Kidney (tissue), 13 donors: ENCODE measurements at regions not wholly inside any gene's neighbourhood (a gene's known extent, or its start where the extent isn't known, plus 50 kb on each side); places are given as distances from the start of the nearest gene placed in this dataset.

Experiments
- DNase-seq, 5 donors: peaks; one replicate each; pipeline ENCODE4 v3.0.0-alpha.2; 2013 to 2020
- FAIRE-seq: peaks from 2 replicates; lab custom pipeline; 2012; peaks lifted over from hg19 to GRCh38; lab: Jason Lieb, UNC
- H3K27ac ChIP-seq, 2 donors: one replicate each; pipeline ENCODE4 v1.7.0; 2013; ENCODE audit warnings: low read depth in 2 of 2, low read length in 2 of 2, inconsistent platforms in 1 of 2
- H3K27me3 ChIP-seq: one replicate; pipeline ENCODE4 v1.7.1; 2013; ENCODE audit warnings: low read length, inconsistent platforms; ENCODE audit not compliant: control insufficient read depth, insufficient read depth
- H3K36me3 ChIP-seq, 3 donors: one replicate each; pipeline versions ENCODE4 v1.7.0 to v1.7.1; 2013; ENCODE audit warnings: low read length in 3 of 3, control low read depth in 1 of 3, inconsistent platforms in 1 of 3; ENCODE audit not compliant: insufficient read depth in 3 of 3, control insufficient read depth in 2 of 3
- H3K4me1 ChIP-seq, 3 donors: one replicate each; pipeline versions ENCODE4 v1.7.0 to v1.7.1; 2013; ENCODE audit warnings: low read length in 3 of 3, inconsistent platforms in 1 of 3, low read depth in 1 of 3; ENCODE audit not compliant: control insufficient read depth in 2 of 3, insufficient read depth in 2 of 3
- H3K4me3 ChIP-seq, 3 donors: one replicate each; pipeline versions ENCODE4 v1.7.0 to v1.8.1; 2013; ENCODE audit warnings: low read length in 3 of 3, control low read depth in 1 of 3, inconsistent platforms in 1 of 3
- H3K9ac ChIP-seq, 3 donors: one replicate each; pipeline versions ENCODE4 v1.7.0 to v1.7.1; 2013; ENCODE audit warnings: low read length in 3 of 3, control low read depth in 1 of 3, inconsistent platforms in 1 of 3
- H3K9me3 ChIP-seq, 3 donors: one replicate each; pipeline versions ENCODE4 v1.7.0 to v1.7.1; 2013; ENCODE audit warnings: low read length in 3 of 3, control low read depth in 1 of 3, inconsistent platforms in 1 of 3; ENCODE audit not compliant: control insufficient read depth in 2 of 3, insufficient read depth in 1 of 3
- CTCF ChIP-seq: IDR thresholded peaks from 3 replicates; pipeline ENCODE4 v1.5.1; 2012; ENCODE audit warnings: mild to moderate bottlenecking, moderate library complexity, borderline replicate concordance; ENCODE audit not compliant: insufficient read depth; ENCODE audit errors: extremely low read depth
- intact Hi-C: fragments of 100-400 bp; cut with DNase I; formaldehyde crosslinking; loops from one replicate; pipeline ENCODE4 v1.11.1; 2022
- donor health status: control.
- donor health status: control.
- donor health status: control.
- donor health status: control.
- donor health status: control.
- donor health status: DM: yes; HTN: yes; CAD: no.
- donor health status: Normal renal cell carcinoma (clear cell type).

GRCh38 chr1:71166178-71167173 lies 85.6 kb upstream of the ZRANB2 start:
- DNase-seq (peak in 1 of 5 donors; percentile 4), FAIRE-seq (no peak)

GRCh38 chr1:71157715-71158114 lies 76.9 kb upstream of the ZRANB2 start:
- Histone ChIP-seq H3K27ac (no peak overlapping the region), H3K27me3 (no peaks in the 10 kb centered on the region), H3K4me1 (no peaks in the 10 kb centered on the region), H3K36me3 (no peaks in the 10 kb centered on the region), H3K9me3 (no peaks in the 10 kb centered on the region), H3K4me3 (no peak overlapping the region), H3K9ac (no peak overlapping the region)
- TF ChIP-seq CTCF, result no peak
- FAIRE-seq (no peak), DNase-seq (peak in 2 of 5 donors; percentile 29 to 33)
- intact Hi-C loops, result no loop called here

More at GRCh38 chr1:71166178-71167173, 85.6 kb upstream of the ZRANB2 start:
- Histone ChIP-seq H3K36me3 (no peaks in the 10 kb centered on the region), H3K9me3 (no peaks in the 10 kb centered on the region), H3K4me3 (no peak overlapping the region), H3K27me3 (no peaks in the 10 kb centered on the region), H3K4me1 (no peaks in the 10 kb centered on the region), H3K9ac (no peak overlapping the region), H3K27ac (no peak overlapping the region)
- TF ChIP-seq CTCF, result no peak
- intact Hi-C loops, result no loop called here

GRCh38 chr1:71157151-71157550 lies 76.3 kb upstream of the ZRANB2 start:
- H3K4me1 ChIP-seq, result no peaks in the 10 kb centered on the region
- intact Hi-C loops, result no loop called here
- FAIRE-seq (no peak), DNase-seq (no peak)
- H3K27me3 ChIP-seq, result no peaks in the 10 kb centered on the region
- no peak overlapping the region for H3K9ac ChIP-seq
- H3K4me3 ChIP-seq, result no peak overlapping the region
- H3K9me3 ChIP-seq, result peaks cover 0 to 2% (median 0%) of the 10 kb centered on the region in 3 donors
- H3K36me3 ChIP-seq, result no peaks in the 10 kb centered on the region
- H3K27ac ChIP-seq, result no peak overlapping the region
- no peak for TF ChIP-seq CTCF
